Ovary (tissue), 7 donors: ENCODE measurements at regions not wholly inside any gene's neighbourhood (a gene's known extent, or its start where the extent isn't known, plus 50 kb on each side); places are given as distances from the start of the nearest gene placed in this dataset.
"Not testable (repeated sequence)": the region's sequence is repeated elsewhere in the genome, so short reads cannot be mapped to it uniquely, and the experiment has no call there.

Experiments used
- DNase-seq, 5 donors: peaks; one replicate each; pipeline ENCODE4 v3.0.0-alpha.2; 2019 to 2020
- H3K27ac ChIP-seq, 2 donors: fragments of 200-600 bp; one replicate each; pipeline versions ENCODE4 v1.5.1 to v1.8.0; 2019 to 2022
- H3K27me3 ChIP-seq: fragments of 200-600 bp; one replicate; pipeline ENCODE4 v1.8.0; 2022
- H3K36me3 ChIP-seq: fragments of 200-600 bp; sonication (generic); one replicate; pipeline ENCODE4 v1.5.1; 2019
- H3K4me1 ChIP-seq: one replicate; pipeline ENCODE4 v1.8.1; 2013; ENCODE audit warnings: mild to moderate bottlenecking, moderate library complexity; ENCODE audit not compliant: insufficient read depth
- H3K4me3 ChIP-seq: fragments of 200-600 bp; sonication (generic); one replicate; pipeline ENCODE4 v1.5.1; 2017
- H3K9me3 ChIP-seq, 2 donors: fragments of 200-600 bp in 1 of 2; sonication (generic) in 1 of 2; one replicate each; pipeline versions ENCODE4 v1.5.1 to v1.8.1; 2013 to 2019; ENCODE audit warnings: mild to moderate bottlenecking in 1 of 2, moderate library complexity in 1 of 2
- CTCF ChIP-seq, 3 donors: fragments of 450-650 bp in 2 of 3; fragments of 200-600 bp in 1 of 3; IDR thresholded peaks; one replicate each; pipeline versions ENCODE4 v1.5.1 to v1.8.0; 2016 to 2022; ENCODE audit warnings: antibody characterized with exemption in 3 of 3, mild to moderate bottlenecking in 1 of 3
- EP300 ChIP-seq: sonication (generic); formaldehyde crosslinking; IDR thresholded peaks from one replicate; pipeline ENCODE4 v1.6.1; 2017; ENCODE audit warnings: antibody characterized with exemption
- POLR2A ChIP-seq: fragments of 450-650 bp; IDR thresholded peaks from one replicate; pipeline ENCODE4 v1.6.1; 2017; ENCODE audit warnings: antibody characterized with exemption, mild to moderate bottlenecking, moderate library complexity
- WGBS, 3 donors: extraction: QIAGEN DNeasy Blood & Tissue Kit in 1 of 3; methylation state at CpG; one replicate each; pipeline versions ENCODE4 v1.1.5 to v1.1.7; 2013 to 2017; 5-methylcytosine and 5-hydroxymethylcytosine counted together
- intact Hi-C, 4 donors: fragments of 100-400 bp; cut with DNase I; formaldehyde crosslinking; loops; one replicate each; pipeline versions ENCODE4 v1.11.0 to v1.15.1; 2022 to 2023
- donor health status: DM: no; HTN: no; CAD: no; lungs with moderate emphysema.
- donor health status: DM: no; HTN: no; CAD: no.
- donor health status: Bipolar disorder and iron deficiency.
- donor health status: DM: no; HTN: no; CAD: no.
- donor health status: DM: yes; HTN: yes; CAD: no.

GRCh38 chr2:20499387-20499786 lies 52.5 kb downstream of the RHOB start:
- Histone ChIP-seq H3K9me3 (no peaks in the 10 kb centered on the region), H3K36me3 (no peaks in the 10 kb centered on the region), H3K4me1 (peaks cover 3% of the 10 kb centered on the region), H3K27me3 (no peaks in the 10 kb centered on the region), H3K27ac (no peak overlapping the region), H3K4me3 (no peak overlapping the region)
- no peak for DNase-seq
- intact Hi-C loops: no loop called here
- TF ChIP-seq CTCF (IDR thresholded peaks at IDR 0.05) (no peak), EP300 (no peak), POLR2A (no peak)
- 94% methylated on average over 2 of the region's 2 CpGs for WGBS, 3 donors

- TF ChIP-seq EP300 (no peak), POLR2A (no peak), CTCF (IDR thresholded peaks at IDR 0.05) (no peak)
These were observed 55.1 kb downstream of the RHOB start for GRCh38 chr2:20501974-20502373.

GRCh38 chr2:20502496-20502895 lies 55.6 kb downstream of the RHOB start:
- intact Hi-C loops, H3K4me1 ChIP-seq, H3K4me3 ChIP-seq, H3K27me3 ChIP-seq, H3K36me3 ChIP-seq, H3K27ac ChIP-seq, H3K9me3 ChIP-seq: not testable (repeated sequence)
- WGBS, 3 donors: 90 to 92% (median 91%) methylated on average over 12 of the region's 12 CpGs
- DNase-seq: peak in 2 of 5 donors; percentile 9 to 29

More at GRCh38 chr2:20501974-20502373, 55.1 kb downstream of the RHOB start:
- H3K27ac ChIP-seq: no peak overlapping the region
- no peaks in the 10 kb centered on the region for H3K9me3 ChIP-seq
- DNase-seq: no peak
- 76 to 82% (median 81%) methylated on average over 4 of the region's 4 CpGs for WGBS, 3 donors
- no peaks in the 10 kb centered on the region for H3K27me3 ChIP-seq
- intact Hi-C loops: no loop called here
- no peak overlapping the region for H3K4me3 ChIP-seq
- H3K36me3 ChIP-seq: no peaks in the 10 kb centered on the region
- H3K4me1 ChIP-seq: peaks cover 3% of the 10 kb centered on the region

GRCh38 chr2:20504174-20504573 lies 57.3 kb downstream of the RHOB start:
- Histone ChIP-seq H3K4me3 (no peak overlapping the region), H3K9me3 (no peaks in the 10 kb centered on the region), H3K27me3 (no peaks in the 10 kb centered on the region), H3K27ac (no peak overlapping the region), H3K36me3 (no peaks in the 10 kb centered on the region), H3K4me1 (peaks cover 5% of the 10 kb centered on the region)
- DNase-seq: no peak
- TF ChIP-seq POLR2A (no peak), CTCF (IDR thresholded peaks at IDR 0.05) (no peak), EP300 (no peak)
- intact Hi-C loops: no loop called here

GRCh38 chr2:20506201-20506685 lies 59.4 kb downstream of the RHOB start:
- H3K9me3 ChIP-seq: no peaks in the 10 kb centered on the region
- DNase-seq: peak in 2 of 5 donors; percentile 10 to 13
- H3K36me3 ChIP-seq: no peaks in the 10 kb centered on the region
- TF ChIP-seq CTCF (IDR thresholded peaks at IDR 0.05) (no peak), EP300 (no peak), POLR2A (no peak)
- H3K27me3 ChIP-seq: no peaks in the 10 kb centered on the region
- H3K4me1 ChIP-seq: peaks cover 2% of the 10 kb centered on the region
- no peak overlapping the region for H3K27ac ChIP-seq
- no peak overlapping the region for H3K4me3 ChIP-seq
- intact Hi-C loops: no loop called here
- WGBS, 3 donors: 80 to 88% (median 86%) methylated on average over 4 of the region's 4 CpGs
